ENCODE measurements at regions not wholly inside any gene's neighbourhood (a gene's known extent, or its start where the extent isn't known, plus 50 kb on each side); places are given as distances from the start of the nearest gene placed in this dataset.

- Histone ChIP-seq H2BK5ac (ENCODE audit: insufficient read length, low read length) (no peak overlapping the region), H3T11ph (ENCODE audit: low read length) (no peak overlapping the region), H3K18ac (ENCODE audit: insufficient read length, low read depth, low read length) (no peak overlapping the region), H3K14ac (ENCODE audit: insufficient read depth, low read length) (no peak overlapping the region), H2BK20ac (ENCODE audit: low read depth, low read length, poor library complexity, severe bottlenecking) (no peak overlapping the region), H2BK15ac (ENCODE audit: low read depth, low read length) (no peak overlapping the region), H3K4me1 (ENCODE audit: insufficient read depth, low read length) (no peaks in the 10 kb centered on the region), H3K27me3 (ENCODE audit: insufficient read depth, low read length) (no peaks in the 10 kb centered on the region), H3K79me2 (ENCODE audit: insufficient read depth, low read length) (no peaks in the 10 kb centered on the region), H3K27ac (ENCODE audit: insufficient read length, low read depth, low read length) (no peak overlapping the region), H4K20me1 (ENCODE audit: control insufficient read depth, insufficient read depth, insufficient read length) (no peaks in the 10 kb centered on the region), H2BK12ac (ENCODE audit: insufficient read length, low read depth, low read length) (no peak overlapping the region), H2AK5ac (ENCODE audit: insufficient read length, low read length) (no peak overlapping the region), H3K4me2 (ENCODE audit: insufficient read depth, insufficient read length, low read length) (no peak overlapping the region), H3K56ac (ENCODE audit: insufficient read length, low read depth, low read length) (no peak overlapping the region), H3K79me1 (ENCODE audit: insufficient read depth, low read depth, low read length, poor library complexity, severe bottlenecking) (no peaks in the 10 kb centered on the region), H4K5ac (ENCODE audit: insufficient read length, low read depth, low read length) (no peak overlapping the region), H3K9me3 (ENCODE audit: control insufficient read depth, low read depth, low read length) (no peaks in the 10 kb centered on the region), H3K9ac (ENCODE audit: extremely low read depth, insufficient read length, low read length) (no peak overlapping the region), H3K23ac (ENCODE audit: insufficient read length, low read depth, low read length) (no peak overlapping the region), H4K8ac (replicated peaks; ENCODE audit: insufficient read length, low read depth, low read length) (no peak overlapping the region), H4K91ac (ENCODE audit: insufficient read length, low read depth, low read length) (no peak overlapping the region), H3K23me2 (ENCODE audit: insufficient read length, low read depth, low read length, poor library complexity, severe bottlenecking) (no peaks in the 10 kb centered on the region), H2AFZ (ENCODE audit: low read length) (no peak overlapping the region), H2BK120ac (ENCODE audit: low read depth, low read length, poor library complexity, severe bottlenecking) (no peak overlapping the region), H3K4ac (ENCODE audit: low read depth, low read length) (no peak overlapping the region)
- Mint-ChIP-seq H3K9me3 (no peaks in the 10 kb centered on the region), H3K4me1 (peaks cover 7% of the 10 kb centered on the region in 2 experiments; a peak in 3 of 4 replicates), H3K4me3 (no peak overlapping the region), H3K36me3 (ENCODE audit: insufficient read depth in 1 of 3, low read depth in 3 of 3) (no peaks in the 10 kb centered on the region), H3K27me3 (ENCODE audit: low read depth) (no peaks in the 10 kb centered on the region), H3K27ac (no peak overlapping the region)
- no peak for DNase-seq
- WGBS (ENCODE audit: extremely low coverage, insufficient read length, low lambda C conversion rate): no CpG with 5 or more reads among the region's 1 CpG
- TF ChIP-seq CTCF (conservative IDR thresholded peaks at IDR 0.05): no peak
These were observed 54.1 kb upstream of the DAB2 start for GRCh38 chr5:39478863-39479262.

Measured in H9 (cell line).